Esophagus squamous epithelium (tissue), 4 donors: ENCODE measurements at regions not wholly inside any gene's neighbourhood (a gene's known extent, or its start where the extent isn't known, plus 50 kb on each side); places are given as distances from the start of the nearest gene placed in this dataset.
A peak's percentile ranks its signal among the peaks of the same experiment; 100 is the strongest.

Experiments
- CTCF ChIP-seq, 6 experiments: fragments of 450-650 bp in 4 of 6; fragments of 200-600 bp in 2 of 6; sonication (generic) in 2 of 6; IDR thresholded peaks; one replicate each; pipeline ENCODE4 v1.5.1; 2016 to 2019; ENCODE audit warnings: antibody characterized with exemption in 6 of 6, mild to moderate bottlenecking in 4 of 6, moderate library complexity in 4 of 6
- POLR2A ChIP-seq, 4 donors: fragments of 450-650 bp; IDR thresholded peaks; one replicate each; pipeline ENCODE4 v1.6.1; 2017; ENCODE audit warnings: antibody characterized with exemption in 4 of 4, mild to moderate bottlenecking in 4 of 4, moderate library complexity in 3 of 4

- TF ChIP-seq CTCF (IDR thresholded peaks at IDR 0.05) (peak; percentile 67 to 80 (median 72)), POLR2A (IDR thresholded peaks at IDR 0.05) (no peak)
These were observed 51.0 kb upstream of the TCF21 start for GRCh38 chr6:133837801-133838349.
